ENCODE measurements at regions not wholly inside any gene's neighbourhood (a gene's known extent, or its start where the extent isn't known, plus 50 kb on each side); places are given as distances from the start of the nearest gene placed in this dataset.

DNA sequence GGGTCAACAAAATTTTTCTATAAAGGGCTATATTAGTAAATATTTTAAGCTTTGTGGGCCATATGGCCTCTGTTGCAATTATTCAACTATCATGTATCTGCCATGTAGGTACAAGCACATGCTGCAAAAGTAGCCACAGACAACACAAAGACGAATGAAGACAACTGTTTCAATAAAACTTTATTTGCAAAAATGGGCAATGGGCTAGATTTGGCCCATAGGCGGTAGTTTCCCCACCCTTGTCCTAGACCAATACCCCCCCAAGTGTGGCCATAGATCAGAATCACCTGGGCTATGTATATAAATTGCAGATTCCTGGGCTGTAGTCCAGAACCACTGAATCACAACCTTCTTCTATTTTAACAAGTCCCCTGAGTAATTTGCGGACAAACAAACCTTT lies 331.0 kb upstream of the PSMD7 start:
- TF ChIP-seq CTCF (IDR thresholded peaks at IDR 0.05 in 8 of 11, conservative IDR thresholded peaks at IDR 0.05 in 3 of 11), result no peak
- TF ChIP-seq POLR2A (IDR thresholded peaks at IDR 0.05), result no peak

Measured in spleen (tissue), 7 donors.